WTC11 (cell line): ENCODE measurements at regions not wholly inside any gene's neighbourhood (a gene's known extent, or its start where the extent isn't known, plus 50 kb on each side); places are given as distances from the start of the nearest gene placed in this dataset.
"Not testable (repeated sequence)": the region's sequence is repeated elsewhere in the genome, so short reads cannot be mapped to it uniquely, and the experiment has no call there.

Experiments
- ATAC-seq: fragments of 200-7000 bp; cut with Tn5 transposase; 2 replicates; pipeline ENCODE4 v1.10.0; 2021; ENCODE audit warnings: mild to moderate bottlenecking, moderate library complexity
- CTCF ChIA-PET: fragments of 300-600 bp; sonication (Branson Sonifier 250); formaldehyde crosslinking; loops from one replicate; lab custom pipeline; 2021; ENCODE audit warnings: antibody characterized with exemption; lab: Charles Lee
- POLR2A ChIA-PET: fragments of 350-600 bp; sonication (Branson Sonifier 250); formaldehyde crosslinking; loops from one replicate; lab custom pipeline; 2021; ENCODE audit warnings: antibody characterized with exemption; lab: Charles Lee
- DNase-seq: peaks from one replicate; pipeline ENCODE4 v3.0.0; 2021; ENCODE audit warnings: low spot score
- H3K27ac Mint-ChIP-seq: 2 replicates; pipeline ENCODE4 v1.8.0; 2021; ENCODE audit warnings: mixed read lengths
- H3K27me3 Mint-ChIP-seq: 2 replicates; pipeline ENCODE4 v1.8.0; 2021; ENCODE audit warnings: low read depth, mild to moderate bottlenecking, moderate library complexity, mixed read lengths
- H3K36me3 Mint-ChIP-seq: 2 replicates; pipeline ENCODE4 v1.8.0; 2021; ENCODE audit warnings: mixed read lengths
- H3K4me1 Mint-ChIP-seq: 2 replicates; pipeline ENCODE4 v1.8.0; 2022; ENCODE audit warnings: mixed read lengths
- H3K4me3 Mint-ChIP-seq: 2 replicates; pipeline ENCODE4 v1.8.0; 2021; ENCODE audit warnings: mild to moderate bottlenecking, moderate library complexity, mixed read lengths
- H3K9me3 Mint-ChIP-seq: 2 replicates; pipeline ENCODE4 v1.8.0; 2021; ENCODE audit warnings: mixed read lengths
- CBFB ChIP-seq: sonication (generic); formaldehyde crosslinking; IDR thresholded peaks from 2 replicates; pipeline ENCODE4 v1.8.1; 2022; ENCODE audit warnings: mild to moderate bottlenecking, low read depth, missing genetic modification reagents
- FOXJ3 ChIP-seq: sonication (generic); formaldehyde crosslinking; IDR thresholded peaks from 2 replicates; pipeline ENCODE4 v1.9.0; 2021; ENCODE audit warnings: missing genetic modification reagents, mild to moderate bottlenecking, borderline replicate concordance
- JUN ChIP-seq: sonication (generic); formaldehyde crosslinking; IDR thresholded peaks from 2 replicates; pipeline ENCODE4 v1.8.0; 2023; ENCODE audit warnings: mild to moderate bottlenecking, missing genetic modification reagents
- NFATC4 ChIP-seq: fragments of 250-450 bp; sonication (Bioruptor Pico); IDR thresholded peaks from 2 replicates; pipeline ENCODE4 v1.9.0; 2021; ENCODE audit warnings: mild to moderate bottlenecking
- TP53 ChIP-seq: sonication (generic); formaldehyde crosslinking; IDR thresholded peaks from 2 replicates; pipeline ENCODE4 v1.8.1; 2023; ENCODE audit warnings: mild to moderate bottlenecking, missing genetic modification reagents
- ZBTB21 ChIP-seq: sonication (generic); formaldehyde crosslinking; IDR thresholded peaks from 2 replicates; pipeline ENCODE4 v1.8.1; 2023; ENCODE audit warnings: mild to moderate bottlenecking, missing genetic modification reagents, borderline replicate concordance
- ZNF121 ChIP-seq: sonication (generic); formaldehyde crosslinking; IDR thresholded peaks from 2 replicates; pipeline ENCODE4 v1.8.0; 2023; ENCODE audit warnings: missing genetic modification reagents
- ZNF219 ChIP-seq: sonication (generic); formaldehyde crosslinking; IDR thresholded peaks from 2 replicates; pipeline ENCODE4 v1.8.0; 2023; ENCODE audit warnings: missing genetic modification reagents, mild to moderate bottlenecking, borderline replicate concordance
- ZNF232 ChIP-seq: sonication (generic); formaldehyde crosslinking; IDR thresholded peaks from 2 replicates; pipeline ENCODE4 v1.8.0; 2022; ENCODE audit warnings: mild to moderate bottlenecking, missing genetic modification reagents
- TF ChIP-seq, protein P1 (sequence below): fragments of 250-450 bp; sonication (Bioruptor Pico); IDR thresholded peaks from 2 replicates; pipeline ENCODE4 v1.9.0; 2021; ENCODE audit warnings: mild to moderate bottlenecking, borderline replicate concordance
- TF ChIP-seq, protein P2 (sequence below): sonication (generic); formaldehyde crosslinking; IDR thresholded peaks from 2 replicates; pipeline ENCODE4 v1.8.0; 2022; ENCODE audit warnings: mild to moderate bottlenecking, missing genetic modification reagents
- TF ChIP-seq, protein P3 (sequence below): fragments of 250-450 bp; sonication (Bioruptor Pico); IDR thresholded peaks from 2 replicates; pipeline ENCODE4 v1.9.0; 2021; ENCODE audit warnings: moderate library complexity, mild to moderate bottlenecking, inconsistent platforms, borderline replicate concordance
- TF ChIP-seq, protein P4 (sequence below): fragments of 250-450 bp; sonication (Bioruptor Pico); IDR thresholded peaks from 2 replicates; pipeline ENCODE4 v1.9.0; 2021; ENCODE audit warnings: mild to moderate bottlenecking
- TF ChIP-seq, protein P5 (sequence below): fragments of 200-600 bp; IDR thresholded peaks from 2 replicates; pipeline ENCODE4 v1.8.0; 2022; ENCODE audit warnings: antibody characterized with exemption
- TF ChIP-seq, protein P6 (sequence below): sonication (generic); formaldehyde crosslinking; IDR thresholded peaks from 2 replicates; pipeline ENCODE4 v1.8.1; 2023; ENCODE audit warnings: mild to moderate bottlenecking, moderate library complexity, missing genetic modification reagents

DNA sequence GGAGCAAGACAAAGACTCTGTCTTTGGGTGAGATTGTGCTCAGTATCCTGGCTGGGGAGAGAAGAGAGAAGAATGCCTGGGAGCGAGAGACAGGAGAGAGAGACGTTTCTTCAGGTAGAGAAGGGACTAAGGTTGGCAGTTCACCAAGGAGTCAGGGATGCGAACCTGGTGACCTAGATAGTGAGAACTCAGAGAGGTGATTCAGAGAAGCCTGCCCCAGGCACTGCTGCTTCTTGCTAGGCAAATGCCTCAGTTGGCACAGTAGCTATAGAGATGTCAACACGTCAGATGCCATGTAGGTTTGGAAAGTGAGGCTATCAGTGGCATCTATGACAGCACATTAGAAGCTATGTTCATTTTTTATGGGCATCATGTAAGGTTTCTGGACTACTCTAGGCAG is 231.6 kb upstream of the VLDLR start:
- H3K4me1 Mint-ChIP-seq, result no peaks in the 10 kb centered on the region; the same call in 1 of the 2 replicates
- no peak overlapping the region for H3K4me3 Mint-ChIP-seq
- ATAC-seq (no peak), DNase-seq (no peak)
- TF ChIP-seq ZNF219 (CRISPR knock-in tag) (no peak), FOXJ3 (CRISPR knock-in tag) (no peak), ZBTB21 (no peak), JUN (no peak), CBFB (CRISPR knock-in tag) (no peak), ZNF121 (CRISPR knock-in tag) (no peak), NFATC4 (CRISPR knock-in tag) (no peak), ZNF232 (CRISPR knock-in tag) (no peak), TP53 (CRISPR knock-in tag) (no peak)
- TF ChIP-seq, protein P1, sequence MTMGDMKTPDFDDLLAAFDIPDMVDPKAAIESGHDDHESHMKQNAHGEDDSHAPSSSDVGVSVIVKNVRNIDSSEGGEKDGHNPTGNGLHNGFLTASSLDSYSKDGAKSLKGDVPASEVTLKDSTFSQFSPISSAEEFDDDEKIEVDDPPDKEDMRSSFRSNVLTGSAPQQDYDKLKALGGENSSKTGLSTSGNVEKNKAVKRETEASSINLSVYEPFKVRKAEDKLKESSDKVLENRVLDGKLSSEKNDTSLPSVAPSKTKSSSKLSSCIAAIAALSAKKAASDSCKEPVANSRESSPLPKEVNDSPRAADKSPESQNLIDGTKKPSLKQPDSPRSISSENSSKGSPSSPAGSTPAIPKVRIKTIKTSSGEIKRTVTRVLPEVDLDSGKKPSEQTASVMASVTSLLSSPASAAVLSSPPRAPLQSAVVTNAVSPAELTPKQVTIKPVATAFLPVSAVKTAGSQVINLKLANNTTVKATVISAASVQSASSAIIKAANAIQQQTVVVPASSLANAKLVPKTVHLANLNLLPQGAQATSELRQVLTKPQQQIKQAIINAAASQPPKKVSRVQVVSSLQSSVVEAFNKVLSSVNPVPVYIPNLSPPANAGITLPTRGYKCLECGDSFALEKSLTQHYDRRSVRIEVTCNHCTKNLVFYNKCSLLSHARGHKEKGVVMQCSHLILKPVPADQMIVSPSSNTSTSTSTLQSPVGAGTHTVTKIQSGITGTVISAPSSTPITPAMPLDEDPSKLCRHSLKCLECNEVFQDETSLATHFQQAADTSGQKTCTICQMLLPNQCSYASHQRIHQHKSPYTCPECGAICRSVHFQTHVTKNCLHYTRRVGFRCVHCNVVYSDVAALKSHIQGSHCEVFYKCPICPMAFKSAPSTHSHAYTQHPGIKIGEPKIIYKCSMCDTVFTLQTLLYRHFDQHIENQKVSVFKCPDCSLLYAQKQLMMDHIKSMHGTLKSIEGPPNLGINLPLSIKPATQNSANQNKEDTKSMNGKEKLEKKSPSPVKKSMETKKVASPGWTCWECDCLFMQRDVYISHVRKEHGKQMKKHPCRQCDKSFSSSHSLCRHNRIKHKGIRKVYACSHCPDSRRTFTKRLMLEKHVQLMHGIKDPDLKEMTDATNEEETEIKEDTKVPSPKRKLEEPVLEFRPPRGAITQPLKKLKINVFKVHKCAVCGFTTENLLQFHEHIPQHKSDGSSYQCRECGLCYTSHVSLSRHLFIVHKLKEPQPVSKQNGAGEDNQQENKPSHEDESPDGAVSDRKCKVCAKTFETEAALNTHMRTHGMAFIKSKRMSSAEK (CRISPR knock-in tag), result no peak
- TF ChIP-seq, protein P2, sequence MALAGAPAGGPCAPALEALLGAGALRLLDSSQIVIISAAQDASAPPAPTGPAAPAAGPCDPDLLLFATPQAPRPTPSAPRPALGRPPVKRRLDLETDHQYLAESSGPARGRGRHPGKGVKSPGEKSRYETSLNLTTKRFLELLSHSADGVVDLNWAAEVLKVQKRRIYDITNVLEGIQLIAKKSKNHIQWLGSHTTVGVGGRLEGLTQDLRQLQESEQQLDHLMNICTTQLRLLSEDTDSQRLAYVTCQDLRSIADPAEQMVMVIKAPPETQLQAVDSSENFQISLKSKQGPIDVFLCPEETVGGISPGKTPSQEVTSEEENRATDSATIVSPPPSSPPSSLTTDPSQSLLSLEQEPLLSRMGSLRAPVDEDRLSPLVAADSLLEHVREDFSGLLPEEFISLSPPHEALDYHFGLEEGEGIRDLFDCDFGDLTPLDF (CRISPR knock-in tag), result no peak
- TF ChIP-seq, protein P3, sequence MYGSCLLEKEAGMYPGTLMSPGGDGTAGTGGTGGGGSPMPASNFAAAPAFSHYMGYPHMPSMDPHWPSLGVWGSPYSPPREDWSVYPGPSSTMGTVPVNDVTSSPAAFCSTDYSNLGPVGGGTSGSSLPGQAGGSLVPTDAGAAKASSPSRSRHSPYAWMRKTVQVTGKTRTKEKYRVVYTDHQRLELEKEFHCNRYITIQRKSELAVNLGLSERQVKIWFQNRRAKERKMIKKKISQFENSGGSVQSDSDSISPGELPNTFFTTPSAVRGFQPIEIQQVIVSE (CRISPR knock-in tag), result no peak
- TF ChIP-seq, protein P4, sequence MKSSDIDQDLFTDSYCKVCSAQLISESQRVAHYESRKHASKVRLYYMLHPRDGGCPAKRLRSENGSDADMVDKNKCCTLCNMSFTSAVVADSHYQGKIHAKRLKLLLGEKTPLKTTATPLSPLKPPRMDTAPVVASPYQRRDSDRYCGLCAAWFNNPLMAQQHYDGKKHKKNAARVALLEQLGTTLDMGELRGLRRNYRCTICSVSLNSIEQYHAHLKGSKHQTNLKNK (CRISPR knock-in tag), result no peak
- TF ChIP-seq, protein P5, sequence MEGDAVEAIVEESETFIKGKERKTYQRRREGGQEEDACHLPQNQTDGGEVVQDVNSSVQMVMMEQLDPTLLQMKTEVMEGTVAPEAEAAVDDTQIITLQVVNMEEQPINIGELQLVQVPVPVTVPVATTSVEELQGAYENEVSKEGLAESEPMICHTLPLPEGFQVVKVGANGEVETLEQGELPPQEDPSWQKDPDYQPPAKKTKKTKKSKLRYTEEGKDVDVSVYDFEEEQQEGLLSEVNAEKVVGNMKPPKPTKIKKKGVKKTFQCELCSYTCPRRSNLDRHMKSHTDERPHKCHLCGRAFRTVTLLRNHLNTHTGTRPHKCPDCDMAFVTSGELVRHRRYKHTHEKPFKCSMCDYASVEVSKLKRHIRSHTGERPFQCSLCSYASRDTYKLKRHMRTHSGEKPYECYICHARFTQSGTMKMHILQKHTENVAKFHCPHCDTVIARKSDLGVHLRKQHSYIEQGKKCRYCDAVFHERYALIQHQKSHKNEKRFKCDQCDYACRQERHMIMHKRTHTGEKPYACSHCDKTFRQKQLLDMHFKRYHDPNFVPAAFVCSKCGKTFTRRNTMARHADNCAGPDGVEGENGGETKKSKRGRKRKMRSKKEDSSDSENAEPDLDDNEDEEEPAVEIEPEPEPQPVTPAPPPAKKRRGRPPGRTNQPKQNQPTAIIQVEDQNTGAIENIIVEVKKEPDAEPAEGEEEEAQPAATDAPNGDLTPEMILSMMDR, result no peak
- TF ChIP-seq, protein P6, sequence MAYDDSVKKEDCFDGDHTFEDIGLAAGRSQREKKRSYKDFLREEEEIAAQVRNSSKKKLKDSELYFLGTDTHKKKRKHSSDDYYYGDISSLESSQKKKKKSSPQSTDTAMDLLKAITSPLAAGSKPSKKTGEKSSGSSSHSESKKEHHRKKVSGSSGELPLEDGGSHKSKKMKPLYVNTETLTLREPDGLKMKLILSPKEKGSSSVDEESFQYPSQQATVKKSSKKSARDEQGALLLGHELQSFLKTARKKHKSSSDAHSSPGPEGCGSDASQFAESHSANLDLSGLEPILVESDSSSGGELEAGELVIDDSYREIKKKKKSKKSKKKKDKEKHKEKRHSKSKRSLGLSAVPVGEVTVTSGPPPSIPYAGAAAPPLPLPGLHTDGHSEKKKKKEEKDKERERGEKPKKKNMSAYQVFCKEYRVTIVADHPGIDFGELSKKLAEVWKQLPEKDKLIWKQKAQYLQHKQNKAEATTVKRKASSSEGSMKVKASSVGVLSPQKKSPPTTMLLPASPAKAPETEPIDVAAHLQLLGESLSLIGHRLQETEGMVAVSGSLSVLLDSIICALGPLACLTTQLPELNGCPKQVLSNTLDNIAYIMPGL (CRISPR knock-in tag), result no peak
- H3K27ac Mint-ChIP-seq, result no peak overlapping the region
- peaks cover 61% of the 10 kb centered on the region for H3K9me3 Mint-ChIP-seq
- H3K36me3 Mint-ChIP-seq, result peaks cover 35% of the 10 kb centered on the region
- CTCF ChIA-PET, result no interaction called here
- POLR2A ChIA-PET, result no interaction called here
- no peaks in the 10 kb centered on the region for H3K27me3 Mint-ChIP-seq

DNA sequence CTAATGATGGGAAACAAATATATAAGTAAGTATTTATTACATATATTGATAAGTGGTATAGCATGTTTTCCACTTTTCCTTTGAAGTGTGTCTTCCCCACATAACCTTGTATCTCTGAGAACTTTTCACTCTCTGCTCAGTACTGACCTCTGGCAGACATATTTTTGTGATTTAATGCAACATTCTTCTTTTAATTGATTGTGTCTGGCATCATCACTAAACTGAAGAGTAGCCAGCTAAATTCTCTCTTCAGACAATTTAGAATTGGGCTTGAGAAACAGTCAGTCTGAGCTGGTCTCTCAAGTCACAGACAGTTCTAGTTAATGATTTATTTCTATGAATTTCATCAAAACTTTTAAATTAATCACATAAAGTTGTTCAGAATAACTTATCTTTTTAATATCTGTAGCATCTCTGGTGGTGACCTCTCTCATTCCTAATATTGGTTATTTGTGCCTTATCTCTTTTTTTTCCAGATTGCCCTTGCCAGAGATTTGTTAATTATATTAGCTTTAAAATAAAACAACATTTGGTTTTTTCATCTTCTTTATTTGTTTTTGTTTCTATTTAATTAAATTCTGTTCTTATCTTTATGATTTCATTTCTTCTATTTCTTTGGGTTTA is 230.0 kb upstream of the VLDLR start:
- POLR2A ChIA-PET, H3K27me3 Mint-ChIP-seq, DNase-seq, H3K4me3 Mint-ChIP-seq, ATAC-seq, H3K27ac Mint-ChIP-seq, H3K4me1 Mint-ChIP-seq: not testable (repeated sequence)
- H3K9me3 Mint-ChIP-seq, result peaks cover 61% of the 10 kb centered on the region
- CTCF ChIA-PET, result interaction anchor here (1.0 kb wide), 1 partner anchor 150 kb away, joined by 3 read pairs; no protein-coding TSS in a partner anchor
- H3K36me3 Mint-ChIP-seq, result peaks cover 35% of the 10 kb centered on the region

DNA sequence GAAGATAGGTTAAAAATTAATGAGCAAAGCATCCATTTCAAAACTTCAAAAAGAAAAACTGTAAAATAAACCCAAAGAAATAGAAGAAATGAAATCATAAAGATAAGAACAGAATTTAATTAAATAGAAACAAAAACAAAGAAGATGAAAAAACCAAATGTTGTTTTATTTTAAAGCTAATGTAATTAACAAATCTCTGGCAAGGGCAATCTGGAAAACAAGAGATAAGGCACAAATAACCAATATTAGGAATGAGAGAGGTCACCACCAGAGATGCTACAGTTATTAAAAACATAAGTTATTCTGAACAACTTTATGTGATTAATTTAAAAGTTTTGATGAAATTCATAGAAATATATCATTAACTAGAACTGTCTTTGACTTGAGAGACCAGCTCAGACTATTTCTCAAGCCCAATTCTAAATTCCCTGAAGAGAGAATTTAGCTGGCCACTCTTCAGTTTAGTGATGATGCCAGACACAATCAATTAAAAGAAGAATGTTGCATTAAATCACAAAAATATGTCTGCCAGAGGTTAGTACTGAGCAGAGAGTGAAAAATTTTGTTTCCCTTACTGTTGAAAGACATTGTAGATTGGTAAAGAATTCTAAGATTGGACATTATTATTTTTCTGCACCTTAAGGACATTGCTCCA is 227.4 kb upstream of the VLDLR start:
- H3K4me1 Mint-ChIP-seq, CTCF ChIA-PET, H3K27ac Mint-ChIP-seq, POLR2A ChIA-PET, H3K4me3 Mint-ChIP-seq, DNase-seq, ATAC-seq, H3K27me3 Mint-ChIP-seq: not testable (repeated sequence)
- H3K9me3 Mint-ChIP-seq, result peaks cover 62% of the 10 kb centered on the region
- H3K36me3 Mint-ChIP-seq, result peaks cover 30% of the 10 kb centered on the region
